ENCODE measurements at regions not wholly inside any gene's neighbourhood (a gene's known extent, or its start where the extent isn't known, plus 50 kb on each side); places are given as distances from the start of the nearest gene placed in this dataset.

DNA sequence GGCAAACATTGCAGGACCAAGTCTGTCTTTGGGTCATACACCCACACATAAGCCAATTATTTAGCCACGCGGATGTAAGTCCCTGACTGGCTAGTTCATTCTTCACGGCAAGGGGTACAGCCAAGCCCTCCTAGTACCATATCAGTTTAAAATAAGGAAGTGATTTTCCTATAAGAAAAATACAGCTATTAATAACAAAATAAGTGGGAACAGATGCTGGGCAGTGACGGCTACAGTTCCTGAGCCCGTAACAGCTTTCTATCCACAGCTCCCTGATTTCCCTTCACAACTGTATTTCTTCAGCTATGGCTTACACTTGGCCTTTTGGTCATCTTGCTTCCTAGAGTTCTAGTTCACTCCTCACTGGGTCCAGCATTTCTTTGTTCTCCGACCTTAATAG lies 542.4 kb upstream of the C16orf82 start:
- no peak for TF ChIP-seq EZH2 (IDR thresholded peaks at IDR 0.05; ENCODE audit: borderline replicate concordance, low read depth, low read length, poor library complexity, severe bottlenecking)
- TF ChIP-seq, protein P1, sequence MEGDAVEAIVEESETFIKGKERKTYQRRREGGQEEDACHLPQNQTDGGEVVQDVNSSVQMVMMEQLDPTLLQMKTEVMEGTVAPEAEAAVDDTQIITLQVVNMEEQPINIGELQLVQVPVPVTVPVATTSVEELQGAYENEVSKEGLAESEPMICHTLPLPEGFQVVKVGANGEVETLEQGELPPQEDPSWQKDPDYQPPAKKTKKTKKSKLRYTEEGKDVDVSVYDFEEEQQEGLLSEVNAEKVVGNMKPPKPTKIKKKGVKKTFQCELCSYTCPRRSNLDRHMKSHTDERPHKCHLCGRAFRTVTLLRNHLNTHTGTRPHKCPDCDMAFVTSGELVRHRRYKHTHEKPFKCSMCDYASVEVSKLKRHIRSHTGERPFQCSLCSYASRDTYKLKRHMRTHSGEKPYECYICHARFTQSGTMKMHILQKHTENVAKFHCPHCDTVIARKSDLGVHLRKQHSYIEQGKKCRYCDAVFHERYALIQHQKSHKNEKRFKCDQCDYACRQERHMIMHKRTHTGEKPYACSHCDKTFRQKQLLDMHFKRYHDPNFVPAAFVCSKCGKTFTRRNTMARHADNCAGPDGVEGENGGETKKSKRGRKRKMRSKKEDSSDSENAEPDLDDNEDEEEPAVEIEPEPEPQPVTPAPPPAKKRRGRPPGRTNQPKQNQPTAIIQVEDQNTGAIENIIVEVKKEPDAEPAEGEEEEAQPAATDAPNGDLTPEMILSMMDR (conservative IDR thresholded peaks at IDR 0.05; ENCODE audit: low read depth, low read length): no peak
- no peaks in the 10 kb centered on the region for H3K36me3 ChIP-seq (ENCODE audit: insufficient read depth, low read length, poor library complexity, severe bottlenecking)
- H3K4me1 ChIP-seq (ENCODE audit: insufficient read depth, low read length, poor library complexity, severe bottlenecking): no peaks in the 10 kb centered on the region
- BruUV-seq (replicated peaks): no TSS peak
- DNase-seq (ENCODE audit: low spot score): no peak
- no peak overlapping the region for H3K4me3 ChIP-seq (ENCODE audit: low read depth, low read length, poor library complexity, severe bottlenecking)
- no peak overlapping the region for H3K27ac ChIP-seq (ENCODE audit: low read depth, low read length, poor library complexity, severe bottlenecking)
- H3K9me3 ChIP-seq (ENCODE audit: low read depth, low read length, poor library complexity, severe bottlenecking): no peaks in the 10 kb centered on the region
- POLR2A ChIA-PET (ENCODE audit: low non-redundant PET): interaction anchor here (0.5 kb wide), 1 partner anchor 112 kb away, joined by 5 read pairs; no protein-coding TSS in a partner anchor
- intact Hi-C loops (cut with micrococcal nuclease; ENCODE audit: unreplicated experiment): no loop called here
- peaks cover 25% of the 10 kb centered on the region for H3K27me3 ChIP-seq (replicated peaks; ENCODE audit: insufficient read depth, low read depth, low read length, poor library complexity)
- CTCF ChIA-PET: no interaction called here

DNA sequence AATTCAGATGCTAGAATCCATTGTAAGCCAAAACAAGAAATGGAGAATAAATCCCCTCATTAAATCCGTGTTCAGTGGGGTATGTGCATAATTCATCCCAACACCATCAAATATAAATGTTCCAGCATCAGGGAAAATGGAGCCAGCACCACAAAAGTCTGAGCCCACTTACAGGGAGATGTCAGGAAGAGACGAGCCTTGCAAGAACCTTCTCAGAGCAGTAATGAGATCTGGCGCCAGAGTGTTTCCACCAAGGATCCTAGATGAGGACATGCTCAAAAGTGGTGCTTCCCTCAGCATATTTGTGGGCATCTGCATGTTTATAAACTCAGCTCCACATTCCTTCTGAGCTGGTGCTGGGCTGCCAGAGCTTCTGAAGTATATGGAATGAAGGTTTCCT lies 541.9 kb upstream of the C16orf82 start:
- TF ChIP-seq EZH2 (IDR thresholded peaks at IDR 0.05; ENCODE audit: borderline replicate concordance, low read depth, low read length, poor library complexity, severe bottlenecking): no peak
- TF ChIP-seq, protein P1 (conservative IDR thresholded peaks at IDR 0.05; ENCODE audit: low read depth, low read length): no peak
- CTCF ChIA-PET: no interaction called here
- Histone ChIP-seq H3K27ac (ENCODE audit: low read depth, low read length, poor library complexity, severe bottlenecking) (no peak overlapping the region), H3K36me3 (ENCODE audit: insufficient read depth, low read length, poor library complexity, severe bottlenecking) (no peaks in the 10 kb centered on the region), H3K4me1 (ENCODE audit: insufficient read depth, low read length, poor library complexity, severe bottlenecking) (no peaks in the 10 kb centered on the region), H3K27me3 (replicated peaks; ENCODE audit: insufficient read depth, low read depth, low read length, poor library complexity) (peaks cover 25% of the 10 kb centered on the region), H3K4me3 (ENCODE audit: low read depth, low read length, poor library complexity, severe bottlenecking) (no peak overlapping the region), H3K9me3 (ENCODE audit: low read depth, low read length, poor library complexity, severe bottlenecking) (no peaks in the 10 kb centered on the region)
- POLR2A ChIA-PET (ENCODE audit: low non-redundant PET): no interaction called here
- intact Hi-C loops (cut with micrococcal nuclease; ENCODE audit: unreplicated experiment): no loop called here
- no TSS peak for BruUV-seq (replicated peaks)
- DNase-seq (ENCODE audit: low spot score): no peak

DNA sequence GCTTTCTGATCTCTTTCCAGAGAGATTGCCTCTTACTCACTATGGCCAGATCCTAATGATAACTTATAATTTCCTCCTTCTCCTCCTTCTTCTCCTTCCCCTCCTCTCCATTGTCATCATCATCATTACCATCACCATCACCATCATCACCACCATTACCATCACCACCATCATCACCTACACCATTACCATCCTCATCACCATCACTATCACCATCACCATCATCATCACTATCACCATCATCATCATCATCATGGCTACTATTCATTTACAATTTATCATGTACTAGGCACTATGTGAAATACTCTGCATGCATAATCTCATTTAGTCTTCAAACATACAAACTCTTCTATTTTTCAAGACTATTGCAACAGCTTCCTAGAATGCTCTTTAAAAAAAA lies 540.9 kb upstream of the C16orf82 start:
- Histone ChIP-seq H3K4me3 (ENCODE audit: low read depth, low read length, poor library complexity, severe bottlenecking) (no peak overlapping the region), H3K36me3 (ENCODE audit: insufficient read depth, low read length, poor library complexity, severe bottlenecking) (no peaks in the 10 kb centered on the region), H3K4me1 (ENCODE audit: insufficient read depth, low read length, poor library complexity, severe bottlenecking) (no peaks in the 10 kb centered on the region), H3K9me3 (ENCODE audit: low read depth, low read length, poor library complexity, severe bottlenecking) (no peaks in the 10 kb centered on the region), H3K27me3 (replicated peaks; ENCODE audit: insufficient read depth, low read depth, low read length, poor library complexity) (peaks cover 25% of the 10 kb centered on the region), H3K27ac (ENCODE audit: low read depth, low read length, poor library complexity, severe bottlenecking) (no peak overlapping the region)
- no peak for TF ChIP-seq EZH2 (IDR thresholded peaks at IDR 0.05; ENCODE audit: borderline replicate concordance, low read depth, low read length, poor library complexity, severe bottlenecking)
- BruUV-seq (replicated peaks): no TSS peak
- ChIA-PET POLR2A (ENCODE audit: low non-redundant PET) (no interaction called here), CTCF (no interaction called here)
- intact Hi-C loops (cut with micrococcal nuclease; ENCODE audit: unreplicated experiment): no loop called here
- DNase-seq (ENCODE audit: low spot score): no peak

DNA sequence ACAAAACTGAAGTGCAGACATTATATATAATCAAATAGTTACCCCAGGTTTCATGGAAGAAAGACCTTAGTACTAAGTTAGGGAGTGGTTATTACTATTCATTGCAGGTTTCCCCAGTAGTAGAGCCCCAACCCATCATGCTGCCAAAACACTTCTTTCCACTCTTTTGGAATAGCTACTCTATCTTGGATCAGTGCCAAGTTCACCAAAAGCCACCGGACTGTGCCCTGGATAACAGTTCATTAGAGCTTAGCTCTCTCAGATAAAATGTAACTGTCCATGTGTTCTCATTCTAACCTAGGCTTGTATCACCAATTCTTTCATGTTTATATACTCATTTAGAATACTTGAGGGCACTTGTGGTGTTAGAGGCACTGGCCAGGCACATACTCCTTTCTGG lies 540.1 kb upstream of the C16orf82 start:
- no TSS peak for BruUV-seq (replicated peaks)
- intact Hi-C loops (cut with micrococcal nuclease; ENCODE audit: unreplicated experiment): no loop called here
- TF ChIP-seq, protein P1 (conservative IDR thresholded peaks at IDR 0.05; ENCODE audit: low read depth, low read length): no peak
- no peak for TF ChIP-seq EZH2 (IDR thresholded peaks at IDR 0.05; ENCODE audit: borderline replicate concordance, low read depth, low read length, poor library complexity, severe bottlenecking)
- no peaks in the 10 kb centered on the region for H3K4me1 ChIP-seq (ENCODE audit: insufficient read depth, low read length, poor library complexity, severe bottlenecking)
- ChIA-PET POLR2A (ENCODE audit: low non-redundant PET) (no interaction called here), CTCF (no interaction called here)
- no peak overlapping the region for H3K27ac ChIP-seq (ENCODE audit: low read depth, low read length, poor library complexity, severe bottlenecking)
- peaks cover 25% of the 10 kb centered on the region for H3K27me3 ChIP-seq (replicated peaks; ENCODE audit: insufficient read depth, low read depth, low read length, poor library complexity)
- no peak for DNase-seq (ENCODE audit: low spot score)
- H3K9me3 ChIP-seq (ENCODE audit: low read depth, low read length, poor library complexity, severe bottlenecking): no peaks in the 10 kb centered on the region
- H3K36me3 ChIP-seq (ENCODE audit: insufficient read depth, low read length, poor library complexity, severe bottlenecking): no peaks in the 10 kb centered on the region
- H3K4me3 ChIP-seq (ENCODE audit: low read depth, low read length, poor library complexity, severe bottlenecking): no peak overlapping the region
